HEK293 (cell line): ENCODE measurements at regions not wholly inside any gene's neighbourhood (a gene's known extent, or its start where the extent isn't known, plus 50 kb on each side); places are given as distances from the start of the nearest gene placed in this dataset.

Experiments
- HOXA7 ChIP-seq: sonication (generic); formaldehyde crosslinking; IDR thresholded peaks from 2 replicates; pipeline ENCODE4 v1.8.1; 2022; ENCODE audit warnings: missing genetic modification reagents, borderline replicate concordance
- KLF10 ChIP-seq: fragments of 450-650 bp; IDR thresholded peaks from 2 replicates; pipeline ENCODE4 v1.5.1; 2018; ENCODE audit warnings: missing biosample characterization, mild to moderate bottlenecking, missing genetic modification characterization
- ZIC2 ChIP-seq: fragments of 450-650 bp; formaldehyde crosslinking; IDR thresholded peaks from 2 replicates; pipeline ENCODE4 v1.5.1; 2016; ENCODE audit warnings: missing biosample characterization, missing genetic modification characterization
- ZNF311 ChIP-seq: fragments of 450-650 bp; formaldehyde crosslinking; IDR thresholded peaks from 2 replicates; pipeline ENCODE4 v1.5.1; 2017; ENCODE audit warnings: missing biosample characterization, missing genetic modification characterization, borderline replicate concordance
- ZNF660 ChIP-seq: fragments of 450-650 bp; IDR thresholded peaks from 2 replicates; pipeline ENCODE4 v1.5.1; 2018; ENCODE audit warnings: missing biosample characterization, mild to moderate bottlenecking, missing genetic modification characterization
- TF ChIP-seq, protein P1 (sequence below): fragments of 450-650 bp; formaldehyde crosslinking; IDR thresholded peaks from 2 replicates; pipeline ENCODE4 v1.5.1; 2016; ENCODE audit warnings: missing biosample characterization, missing genetic modification characterization
- TF ChIP-seq, protein P2 (sequence below): fragments of 450-650 bp; formaldehyde crosslinking; IDR thresholded peaks from 2 replicates; pipeline ENCODE4 v1.5.1; 2017; ENCODE audit warnings: missing biosample characterization, missing genetic modification characterization
- TF ChIP-seq, protein P3 (sequence below): fragments of 450-650 bp; formaldehyde crosslinking; conservative IDR thresholded peaks from 2 replicates; pipeline ENCODE4 v1.5.1; 2016; ENCODE audit warnings: low read depth, missing biosample characterization, missing genetic modification characterization

DNA sequence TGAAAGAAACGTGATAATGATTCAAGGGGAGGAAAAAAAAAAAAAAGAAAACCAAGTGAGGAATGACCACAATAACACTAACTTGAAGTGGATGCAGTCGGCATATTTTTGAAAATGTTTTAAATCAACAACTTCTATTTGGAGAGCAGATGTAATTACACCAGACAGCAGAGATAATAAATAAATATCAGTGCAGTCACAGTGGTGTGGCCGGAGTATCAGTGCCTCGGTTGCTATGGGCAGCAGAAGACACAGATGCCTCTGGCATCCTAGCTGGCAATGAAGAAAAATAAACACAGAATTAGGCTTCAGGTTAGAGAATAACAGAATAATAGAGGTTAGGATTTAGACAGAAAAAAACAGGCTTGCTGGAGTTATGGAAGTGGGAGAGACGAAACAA, 888.3 kb downstream of the LTN1 start:
- TF ChIP-seq, protein P1, sequence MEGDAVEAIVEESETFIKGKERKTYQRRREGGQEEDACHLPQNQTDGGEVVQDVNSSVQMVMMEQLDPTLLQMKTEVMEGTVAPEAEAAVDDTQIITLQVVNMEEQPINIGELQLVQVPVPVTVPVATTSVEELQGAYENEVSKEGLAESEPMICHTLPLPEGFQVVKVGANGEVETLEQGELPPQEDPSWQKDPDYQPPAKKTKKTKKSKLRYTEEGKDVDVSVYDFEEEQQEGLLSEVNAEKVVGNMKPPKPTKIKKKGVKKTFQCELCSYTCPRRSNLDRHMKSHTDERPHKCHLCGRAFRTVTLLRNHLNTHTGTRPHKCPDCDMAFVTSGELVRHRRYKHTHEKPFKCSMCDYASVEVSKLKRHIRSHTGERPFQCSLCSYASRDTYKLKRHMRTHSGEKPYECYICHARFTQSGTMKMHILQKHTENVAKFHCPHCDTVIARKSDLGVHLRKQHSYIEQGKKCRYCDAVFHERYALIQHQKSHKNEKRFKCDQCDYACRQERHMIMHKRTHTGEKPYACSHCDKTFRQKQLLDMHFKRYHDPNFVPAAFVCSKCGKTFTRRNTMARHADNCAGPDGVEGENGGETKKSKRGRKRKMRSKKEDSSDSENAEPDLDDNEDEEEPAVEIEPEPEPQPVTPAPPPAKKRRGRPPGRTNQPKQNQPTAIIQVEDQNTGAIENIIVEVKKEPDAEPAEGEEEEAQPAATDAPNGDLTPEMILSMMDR (tag by site-specific recombination), result no peak
- TF ChIP-seq ZNF660 (tag by site-specific recombination) (no peak), KLF10 (tag by site-specific recombination) (no peak), HOXA7 (CRISPR knock-in tag) (no peak), ZNF311 (tag by site-specific recombination) (no peak), ZIC2 (no peak)
- TF ChIP-seq, protein P2, sequence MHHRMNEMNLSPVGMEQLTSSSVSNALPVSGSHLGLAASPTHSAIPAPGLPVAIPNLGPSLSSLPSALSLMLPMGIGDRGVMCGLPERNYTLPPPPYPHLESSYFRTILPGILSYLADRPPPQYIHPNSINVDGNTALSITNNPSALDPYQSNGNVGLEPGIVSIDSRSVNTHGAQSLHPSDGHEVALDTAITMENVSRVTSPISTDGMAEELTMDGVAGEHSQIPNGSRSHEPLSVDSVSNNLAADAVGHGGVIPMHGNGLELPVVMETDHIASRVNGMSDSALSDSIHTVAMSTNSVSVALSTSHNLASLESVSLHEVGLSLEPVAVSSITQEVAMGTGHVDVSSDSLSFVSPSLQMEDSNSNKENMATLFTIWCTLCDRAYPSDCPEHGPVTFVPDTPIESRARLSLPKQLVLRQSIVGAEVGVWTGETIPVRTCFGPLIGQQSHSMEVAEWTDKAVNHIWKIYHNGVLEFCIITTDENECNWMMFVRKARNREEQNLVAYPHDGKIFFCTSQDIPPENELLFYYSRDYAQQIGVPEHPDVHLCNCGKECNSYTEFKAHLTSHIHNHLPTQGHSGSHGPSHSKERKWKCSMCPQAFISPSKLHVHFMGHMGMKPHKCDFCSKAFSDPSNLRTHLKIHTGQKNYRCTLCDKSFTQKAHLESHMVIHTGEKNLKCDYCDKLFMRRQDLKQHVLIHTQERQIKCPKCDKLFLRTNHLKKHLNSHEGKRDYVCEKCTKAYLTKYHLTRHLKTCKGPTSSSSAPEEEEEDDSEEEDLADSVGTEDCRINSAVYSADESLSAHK (tag by site-specific recombination), result no peak
- TF ChIP-seq, protein P3, sequence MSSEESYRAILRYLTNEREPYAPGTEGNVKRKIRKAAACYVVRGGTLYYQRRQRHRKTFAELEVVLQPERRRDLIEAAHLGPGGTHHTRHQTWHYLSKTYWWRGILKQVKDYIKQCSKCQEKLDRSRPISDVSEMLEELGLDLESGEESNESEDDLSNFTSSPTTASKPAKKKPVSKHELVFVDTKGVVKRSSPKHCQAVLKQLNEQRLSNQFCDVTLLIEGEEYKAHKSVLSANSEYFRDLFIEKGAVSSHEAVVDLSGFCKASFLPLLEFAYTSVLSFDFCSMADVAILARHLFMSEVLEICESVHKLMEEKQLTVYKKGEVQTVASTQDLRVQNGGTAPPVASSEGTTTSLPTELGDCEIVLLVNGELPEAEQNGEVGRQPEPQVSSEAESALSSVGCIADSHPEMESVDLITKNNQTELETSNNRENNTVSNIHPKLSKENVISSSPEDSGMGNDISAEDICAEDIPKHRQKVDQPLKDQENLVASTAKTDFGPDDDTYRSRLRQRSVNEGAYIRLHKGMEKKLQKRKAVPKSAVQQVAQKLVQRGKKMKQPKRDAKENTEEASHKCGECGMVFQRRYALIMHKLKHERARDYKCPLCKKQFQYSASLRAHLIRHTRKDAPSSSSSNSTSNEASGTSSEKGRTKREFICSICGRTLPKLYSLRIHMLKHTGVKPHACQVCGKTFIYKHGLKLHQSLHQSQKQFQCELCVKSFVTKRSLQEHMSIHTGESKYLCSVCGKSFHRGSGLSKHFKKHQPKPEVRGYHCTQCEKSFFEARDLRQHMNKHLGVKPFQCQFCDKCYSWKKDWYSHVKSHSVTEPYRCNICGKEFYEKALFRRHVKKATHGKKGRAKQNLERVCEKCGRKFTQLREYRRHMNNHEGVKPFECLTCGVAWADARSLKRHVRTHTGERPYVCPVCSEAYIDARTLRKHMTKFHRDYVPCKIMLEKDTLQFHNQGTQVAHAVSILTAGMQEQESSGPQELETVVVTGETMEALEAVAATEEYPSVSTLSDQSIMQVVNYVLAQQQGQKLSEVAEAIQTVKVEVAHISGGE (tag by site-specific recombination), result no peak
